ENCODE measurements at regions not wholly inside any gene's neighbourhood (a gene's known extent, or its start where the extent isn't known, plus 50 kb on each side); places are given as distances from the start of the nearest gene placed in this dataset.

DNA sequence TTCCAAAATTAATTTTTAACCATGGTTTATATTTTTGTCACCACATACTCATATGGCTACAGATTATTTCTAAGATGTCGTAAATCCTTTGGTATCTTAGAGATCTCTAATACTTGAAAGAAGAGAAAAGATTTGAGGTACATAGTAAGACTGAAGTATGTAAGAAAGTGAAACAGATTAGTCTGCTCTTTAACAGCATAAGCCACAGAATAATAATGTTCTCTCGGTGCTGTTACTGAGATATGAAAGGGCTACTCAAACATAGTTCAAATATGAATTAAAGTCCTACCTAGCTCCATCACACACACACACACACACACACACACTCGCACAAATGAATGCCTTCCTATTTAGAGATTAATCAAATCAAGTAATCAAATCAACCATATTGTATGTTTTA lies 274.1 kb upstream of the PCDH18 start:
- no peak overlapping the region for H3K4me2 ChIP-seq (replicated peaks; ENCODE audit: extremely low read depth, low read length, poor library complexity, severe bottlenecking)
- Mint-ChIP-seq H3K4me3 (no peak overlapping the region), H3K27ac (no peak overlapping the region), H3K9me3 (peaks cover 0 to 4% (median 0%) of the 10 kb centered on the region in 7 donors), H3K4me1 (no peaks in the 10 kb centered on the region), H3K27me3 (ENCODE audit: low read depth in 3 of 3) (peaks cover 0 to 2% (median 1%) of the 10 kb centered on the region in 3 donors), H3K36me3 (no peaks in the 10 kb centered on the region)
- no peak overlapping the region for H3K27ac ChIP-seq (ENCODE audit: low read depth in 1 of 2, low read length in 2 of 2)
- H2AFZ ChIP-seq (ENCODE audit: insufficient read depth, low read depth, low read length, poor library complexity, severe bottlenecking) = no peak overlapping the region
- intact Hi-C loops (cut with micrococcal nuclease) = no loop called here
- no CpG with 5 or more reads among the region's 3 CpGs for WGBS (ENCODE audit: insufficient coverage)
- no peaks in the 10 kb centered on the region for H3K79me2 ChIP-seq (ENCODE audit: insufficient read depth, low read length)
- no peaks in the 10 kb centered on the region for H3K27me3 ChIP-seq (ENCODE audit: control insufficient read depth in 2 of 2, insufficient read depth in 2 of 2, low read length in 2 of 2)
- no peaks in the 10 kb centered on the region for H3K4me1 ChIP-seq (ENCODE audit: control insufficient read depth in 1 of 2, insufficient read depth in 2 of 2, low read length in 2 of 2)
- H4K20me1 ChIP-seq (ENCODE audit: insufficient read depth, low read length) = no peaks in the 10 kb centered on the region
- H3K4me3 ChIP-seq (replicated peaks in 1 of 3; ENCODE audit: low read depth in 2 of 3, low read length in 3 of 3) = no peak overlapping the region
- H3K36me3 ChIP-seq (replicated peaks in 1 of 2; ENCODE audit: control insufficient read depth in 1 of 2, insufficient read depth in 2 of 2, low read length in 2 of 2) = no peaks in the 10 kb centered on the region
- H3K9me3 ChIP-seq (replicated peaks in 1 of 2; ENCODE audit: control insufficient read depth in 1 of 2, insufficient read depth in 1 of 2, low read length in 2 of 2) = no peaks in the 10 kb centered on the region
- TF ChIP-seq, protein P1, sequence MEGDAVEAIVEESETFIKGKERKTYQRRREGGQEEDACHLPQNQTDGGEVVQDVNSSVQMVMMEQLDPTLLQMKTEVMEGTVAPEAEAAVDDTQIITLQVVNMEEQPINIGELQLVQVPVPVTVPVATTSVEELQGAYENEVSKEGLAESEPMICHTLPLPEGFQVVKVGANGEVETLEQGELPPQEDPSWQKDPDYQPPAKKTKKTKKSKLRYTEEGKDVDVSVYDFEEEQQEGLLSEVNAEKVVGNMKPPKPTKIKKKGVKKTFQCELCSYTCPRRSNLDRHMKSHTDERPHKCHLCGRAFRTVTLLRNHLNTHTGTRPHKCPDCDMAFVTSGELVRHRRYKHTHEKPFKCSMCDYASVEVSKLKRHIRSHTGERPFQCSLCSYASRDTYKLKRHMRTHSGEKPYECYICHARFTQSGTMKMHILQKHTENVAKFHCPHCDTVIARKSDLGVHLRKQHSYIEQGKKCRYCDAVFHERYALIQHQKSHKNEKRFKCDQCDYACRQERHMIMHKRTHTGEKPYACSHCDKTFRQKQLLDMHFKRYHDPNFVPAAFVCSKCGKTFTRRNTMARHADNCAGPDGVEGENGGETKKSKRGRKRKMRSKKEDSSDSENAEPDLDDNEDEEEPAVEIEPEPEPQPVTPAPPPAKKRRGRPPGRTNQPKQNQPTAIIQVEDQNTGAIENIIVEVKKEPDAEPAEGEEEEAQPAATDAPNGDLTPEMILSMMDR (IDR thresholded peaks at IDR 0.05) = no peak
- DNase-seq = no peak
- H3K9ac ChIP-seq (ENCODE audit: insufficient read depth, low read length, poor library complexity, severe bottlenecking) = no peak overlapping the region

DNA sequence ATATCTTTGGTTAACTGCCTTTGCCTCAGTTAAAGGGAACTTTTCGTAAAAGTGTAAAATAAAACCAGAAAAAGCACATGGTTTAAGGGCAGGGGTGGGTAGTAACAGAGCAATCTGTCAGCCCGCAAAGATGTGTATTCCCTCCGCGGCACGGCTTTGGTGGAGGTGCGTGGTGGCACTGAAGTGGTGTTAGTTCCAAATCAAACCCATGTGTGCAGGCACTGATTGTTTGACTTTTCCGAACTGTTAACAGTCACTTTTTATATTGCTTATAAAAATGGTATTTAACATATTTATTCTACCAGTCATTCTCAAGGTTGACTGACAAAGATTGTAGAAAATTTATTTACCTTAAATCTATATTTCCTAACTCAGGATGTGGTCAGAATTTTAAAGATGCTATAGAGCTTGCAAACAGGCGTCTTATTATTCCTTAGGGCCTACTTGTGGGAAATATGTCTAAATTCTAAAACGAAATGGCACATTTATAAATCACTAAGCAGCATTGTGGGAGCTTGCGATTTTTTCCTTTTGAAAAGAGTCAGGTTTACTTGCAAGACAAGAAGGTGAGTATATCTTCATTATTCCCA lies 272.7 kb upstream of the PCDH18 start:
- Mint-ChIP-seq H3K27me3 (ENCODE audit: low read depth in 3 of 3) (peaks cover 0 to 2% (median 1%) of the 10 kb centered on the region in 3 donors), H3K4me3 (no peak overlapping the region), H3K27ac (no peak overlapping the region), H3K4me1 (no peaks in the 10 kb centered on the region), H3K9me3 (peaks cover 0 to 4% (median 0%) of the 10 kb centered on the region in 7 donors), H3K36me3 (no peaks in the 10 kb centered on the region)
- no peaks in the 10 kb centered on the region for H3K36me3 ChIP-seq (replicated peaks in 1 of 2; ENCODE audit: control insufficient read depth in 1 of 2, insufficient read depth in 2 of 2, low read length in 2 of 2)
- no peak overlapping the region for H3K9ac ChIP-seq (ENCODE audit: insufficient read depth, low read length, poor library complexity, severe bottlenecking)
- H3K4me3 ChIP-seq (replicated peaks in 1 of 3; ENCODE audit: low read depth in 2 of 3, low read length in 3 of 3) = no peak overlapping the region
- H3K9me3 ChIP-seq (replicated peaks in 1 of 2; ENCODE audit: control insufficient read depth in 1 of 2, insufficient read depth in 1 of 2, low read length in 2 of 2) = no peaks in the 10 kb centered on the region
- DNase-seq = no peak
- H4K20me1 ChIP-seq (ENCODE audit: insufficient read depth, low read length) = no peaks in the 10 kb centered on the region
- H3K79me2 ChIP-seq (ENCODE audit: insufficient read depth, low read length) = no peaks in the 10 kb centered on the region
- no peaks in the 10 kb centered on the region for H3K4me1 ChIP-seq (ENCODE audit: control insufficient read depth in 1 of 2, insufficient read depth in 2 of 2, low read length in 2 of 2)
- intact Hi-C loops (cut with micrococcal nuclease) = no loop called here
- WGBS (ENCODE audit: insufficient coverage) = 100% methylated on average over 1 of the region's 10 CpGs
- H3K27ac ChIP-seq (ENCODE audit: low read depth in 1 of 2, low read length in 2 of 2) = no peak overlapping the region
- TF ChIP-seq, protein P1 (IDR thresholded peaks at IDR 0.05) = no peak
- H3K27me3 ChIP-seq (ENCODE audit: control insufficient read depth in 2 of 2, insufficient read depth in 2 of 2, low read length in 2 of 2) = no peaks in the 10 kb centered on the region
- no peak overlapping the region for H3K4me2 ChIP-seq (replicated peaks; ENCODE audit: extremely low read depth, low read length, poor library complexity, severe bottlenecking)
- H2AFZ ChIP-seq (ENCODE audit: insufficient read depth, low read depth, low read length, poor library complexity, severe bottlenecking) = no peak overlapping the region
